Thyroid gland (tissue), 4 donors: ENCODE measurements at regions not wholly inside any gene's neighbourhood (a gene's known extent, or its start where the extent isn't known, plus 50 kb on each side); places are given as distances from the start of the nearest gene placed in this dataset.

ENCODE experiments used
- CTCF ChIP-seq, 6 experiments: fragments of 200-600 bp in 3 of 6; fragments of 450-650 bp in 3 of 6; sonication (generic) in 3 of 6; IDR thresholded peaks; one replicate each; pipeline ENCODE4 v1.5.1; 2016 to 2019; ENCODE audit warnings: antibody characterized with exemption in 6 of 6, mild to moderate bottlenecking in 2 of 6, inconsistent platforms in 1 of 6, moderate library complexity in 1 of 6
- POLR2A ChIP-seq, 2 donors: fragments of 450-650 bp; IDR thresholded peaks; one replicate each; pipeline ENCODE4 v1.6.1; 2017; ENCODE audit warnings: antibody characterized with exemption in 2 of 2, mild to moderate bottlenecking in 2 of 2, moderate library complexity in 1 of 2

DNA sequence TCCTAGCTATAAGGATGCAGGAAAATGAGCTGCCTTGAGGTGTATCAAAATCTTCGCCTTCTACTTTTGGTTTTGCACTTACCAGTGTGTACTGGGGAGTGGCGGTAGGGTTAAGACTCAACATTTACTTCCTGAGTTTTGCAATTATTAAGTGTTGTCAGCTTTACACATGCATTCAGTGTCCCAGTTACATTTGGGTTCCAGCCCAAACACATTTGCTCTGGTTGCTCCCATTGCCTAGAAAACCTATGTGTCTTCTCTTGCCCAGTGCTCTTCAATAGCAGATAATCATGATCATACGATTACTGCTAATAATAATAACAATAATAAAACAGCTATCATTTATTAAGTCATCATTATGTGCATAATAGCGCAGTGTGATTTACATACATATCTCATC, 241.5 kb upstream of the PAPPA start:
- TF ChIP-seq CTCF (IDR thresholded peaks at IDR 0.05) (no peak), POLR2A (IDR thresholded peaks at IDR 0.05) (no peak)
